ENCODE measurements at regions not wholly inside any gene's neighbourhood (a gene's known extent, or its start where the extent isn't known, plus 50 kb on each side); places are given as distances from the start of the nearest gene placed in this dataset.
"Not testable (repeated sequence)": the region's sequence is repeated elsewhere in the genome, so short reads cannot be mapped to it uniquely, and the experiment has no call there.

- no peaks in the 10 kb centered on the region for H3K36me3 Mint-ChIP-seq (ENCODE audit: low read depth)
- no peak overlapping the region for H3K4me3 Mint-ChIP-seq
- no peaks in the 10 kb centered on the region for H3K4me1 Mint-ChIP-seq (ENCODE audit: low read depth)
- no peaks in the 10 kb centered on the region for H3K27me3 Mint-ChIP-seq (ENCODE audit: low read depth)
- no peaks in the 10 kb centered on the region for H3K9me3 Mint-ChIP-seq (ENCODE audit: insufficient read depth)
- POLR2A ChIA-PET: no interaction called here
- no peak overlapping the region for H3K27ac Mint-ChIP-seq
- ATAC-seq: no peak
- DNase-seq: no peak
- CTCF ChIA-PET: no interaction called here
Measured at GRCh38 chr10:81367132-81367531, 507.9 kb upstream of the NRG3 start.

GRCh38 chr10:81386817-81387216, 488.2 kb upstream of the NRG3 start:
- POLR2A ChIA-PET: no interaction called here
- H3K36me3 Mint-ChIP-seq (ENCODE audit: low read depth): no peaks in the 10 kb centered on the region

GRCh38 chr10:81403451-81403850, 471.5 kb upstream of the NRG3 start:
- POLR2A ChIA-PET: no interaction called here
- H3K27me3 Mint-ChIP-seq (ENCODE audit: low read depth): no peaks in the 10 kb centered on the region
- ATAC-seq: no peak
- H3K4me3 Mint-ChIP-seq: no peak overlapping the region
- H3K9me3 Mint-ChIP-seq (ENCODE audit: insufficient read depth): no peaks in the 10 kb centered on the region
- DNase-seq: no peak
- no peaks in the 10 kb centered on the region for H3K4me1 Mint-ChIP-seq (ENCODE audit: low read depth)
- H3K27ac Mint-ChIP-seq: no peak overlapping the region
- CTCF ChIA-PET: no interaction called here
- H3K36me3 Mint-ChIP-seq (ENCODE audit: low read depth): no peaks in the 10 kb centered on the region

More at GRCh38 chr10:81386817-81387216, 488.2 kb upstream of the NRG3 start:
- ATAC-seq: no peak
- H3K4me3 Mint-ChIP-seq: no peak overlapping the region
- CTCF ChIA-PET: no interaction called here
- H3K9me3 Mint-ChIP-seq (ENCODE audit: insufficient read depth): peaks cover 4% of the 10 kb centered on the region
- no peak overlapping the region for H3K27ac Mint-ChIP-seq
- no peaks in the 10 kb centered on the region for H3K4me1 Mint-ChIP-seq (ENCODE audit: low read depth)
- DNase-seq: no peak
- H3K27me3 Mint-ChIP-seq (ENCODE audit: low read depth): no peaks in the 10 kb centered on the region

- no peaks in the 10 kb centered on the region for H3K9me3 Mint-ChIP-seq (ENCODE audit: insufficient read depth)
- H3K27ac Mint-ChIP-seq: no peak overlapping the region
- H3K36me3 Mint-ChIP-seq (ENCODE audit: low read depth): no peaks in the 10 kb centered on the region
- ChIA-PET POLR2A (no interaction called here), CTCF (no interaction called here)
- no peaks in the 10 kb centered on the region for H3K4me1 Mint-ChIP-seq (ENCODE audit: low read depth)
- no peak for DNase-seq
- no peak overlapping the region for H3K4me3 Mint-ChIP-seq
- H3K27me3 Mint-ChIP-seq (ENCODE audit: low read depth): no peaks in the 10 kb centered on the region
- ATAC-seq: no peak
Measured at GRCh38 chr10:81405399-81405798, 469.6 kb upstream of the NRG3 start.

GRCh38 chr10:81414038-81414437, 461.0 kb upstream of the NRG3 start:
- ChIA-PET CTCF (no interaction called here), POLR2A (no interaction called here)
- ATAC-seq (no peak), DNase-seq (no peak)
- no peak overlapping the region for H3K4me3 Mint-ChIP-seq
- no peaks in the 10 kb centered on the region for H3K36me3 Mint-ChIP-seq (ENCODE audit: low read depth)
- H3K27me3 Mint-ChIP-seq (ENCODE audit: low read depth): no peaks in the 10 kb centered on the region
- H3K27ac Mint-ChIP-seq: no peak overlapping the region
- no peaks in the 10 kb centered on the region for H3K4me1 Mint-ChIP-seq (ENCODE audit: low read depth)
- no peaks in the 10 kb centered on the region for H3K9me3 Mint-ChIP-seq (ENCODE audit: insufficient read depth)

- H3K4me1 Mint-ChIP-seq (ENCODE audit: low read depth): no peaks in the 10 kb centered on the region
- POLR2A ChIA-PET: no interaction called here
- H3K9me3 Mint-ChIP-seq (ENCODE audit: insufficient read depth): no peaks in the 10 kb centered on the region
Measured at GRCh38 chr10:81426722-81427121, 448.3 kb upstream of the NRG3 start.

GRCh38 chr10:81428456-81429134, 446.4 kb upstream of the NRG3 start:
- H3K27me3 Mint-ChIP-seq (ENCODE audit: low read depth): no peaks in the 10 kb centered on the region
- no peak overlapping the region for H3K27ac Mint-ChIP-seq
- ChIA-PET POLR2A (no interaction called here), CTCF (no interaction called here)
- H3K9me3 Mint-ChIP-seq (ENCODE audit: insufficient read depth): no peaks in the 10 kb centered on the region
- H3K4me1 Mint-ChIP-seq (ENCODE audit: low read depth): no peaks in the 10 kb centered on the region
- H3K36me3 Mint-ChIP-seq (ENCODE audit: low read depth): no peaks in the 10 kb centered on the region
- DNase-seq (no peak), ATAC-seq (no peak)
- no peak overlapping the region for H3K4me3 Mint-ChIP-seq

More at GRCh38 chr10:81426722-81427121, 448.3 kb upstream of the NRG3 start:
- Mint-ChIP-seq H3K36me3 (ENCODE audit: low read depth) (no peaks in the 10 kb centered on the region), H3K27me3 (ENCODE audit: low read depth) (no peaks in the 10 kb centered on the region), H3K4me3 (no peak overlapping the region), H3K27ac (no peak overlapping the region)
- no peak for DNase-seq
- CTCF ChIA-PET: no interaction called here
- ATAC-seq: no peak

GRCh38 chr10:81439445-81439844, 435.5 kb upstream of the NRG3 start:
- Mint-ChIP-seq H3K4me3 (no peak overlapping the region), H3K27ac (no peak overlapping the region), H3K4me1 (ENCODE audit: low read depth) (no peaks in the 10 kb centered on the region), H3K27me3 (ENCODE audit: low read depth) (no peaks in the 10 kb centered on the region), H3K9me3 (ENCODE audit: insufficient read depth) (no peaks in the 10 kb centered on the region), H3K36me3 (ENCODE audit: low read depth) (no peaks in the 10 kb centered on the region)
- DNase-seq: no peak
- ATAC-seq: no peak
- CTCF ChIA-PET: no interaction called here
- POLR2A ChIA-PET: no interaction called here

- POLR2A ChIA-PET; H3K27ac Mint-ChIP-seq; H3K36me3 Mint-ChIP-seq (ENCODE audit: low read depth); CTCF ChIA-PET; DNase-seq; H3K9me3 Mint-ChIP-seq (ENCODE audit: insufficient read depth); H3K4me3 Mint-ChIP-seq; H3K4me1 Mint-ChIP-seq (ENCODE audit: low read depth); ATAC-seq; H3K27me3 Mint-ChIP-seq (ENCODE audit: low read depth): not testable (repeated sequence)
Measured at GRCh38 chr10:81441624-81442023, 433.4 kb upstream of the NRG3 start.

- Mint-ChIP-seq H3K27ac (no peak overlapping the region), H3K36me3 (ENCODE audit: low read depth) (no peaks in the 10 kb centered on the region), H3K27me3 (ENCODE audit: low read depth) (no peaks in the 10 kb centered on the region), H3K9me3 (ENCODE audit: insufficient read depth) (no peaks in the 10 kb centered on the region), H3K4me1 (ENCODE audit: low read depth) (no peaks in the 10 kb centered on the region), H3K4me3 (no peak overlapping the region)
- CTCF ChIA-PET: no interaction called here
- POLR2A ChIA-PET: no interaction called here
- ATAC-seq (no peak), DNase-seq (no peak)
Measured at GRCh38 chr10:81444242-81444929, 430.6 kb upstream of the NRG3 start.

- no peak for DNase-seq
Measured at GRCh38 chr10:81450651-81451050, 424.3 kb upstream of the NRG3 start.

GRCh38 chr10:81472927-81473470, 402.0 kb upstream of the NRG3 start:
- CTCF ChIA-PET: no interaction called here
- Mint-ChIP-seq H3K27me3 (ENCODE audit: low read depth) (no peaks in the 10 kb centered on the region), H3K4me3 (no peak overlapping the region), H3K4me1 (ENCODE audit: low read depth) (no peaks in the 10 kb centered on the region), H3K36me3 (ENCODE audit: low read depth) (no peaks in the 10 kb centered on the region), H3K9me3 (ENCODE audit: insufficient read depth) (no peaks in the 10 kb centered on the region), H3K27ac (no peak overlapping the region)
- ATAC-seq (no peak), DNase-seq (no peak)
- POLR2A ChIA-PET: no interaction called here

More at GRCh38 chr10:81450651-81451050, 424.3 kb upstream of the NRG3 start:
- ChIA-PET POLR2A (no interaction called here), CTCF (no interaction called here)
- H3K9me3 Mint-ChIP-seq (ENCODE audit: insufficient read depth): no peaks in the 10 kb centered on the region
- ATAC-seq: no peak
- H3K27me3 Mint-ChIP-seq (ENCODE audit: low read depth): no peaks in the 10 kb centered on the region
- H3K4me3 Mint-ChIP-seq: no peak overlapping the region
- no peak overlapping the region for H3K27ac Mint-ChIP-seq
- no peaks in the 10 kb centered on the region for H3K4me1 Mint-ChIP-seq (ENCODE audit: low read depth)
- no peaks in the 10 kb centered on the region for H3K36me3 Mint-ChIP-seq (ENCODE audit: low read depth)

- no peak for DNase-seq
- Mint-ChIP-seq H3K9me3 (ENCODE audit: insufficient read depth) (no peaks in the 10 kb centered on the region), H3K36me3 (ENCODE audit: low read depth) (no peaks in the 10 kb centered on the region), H3K4me1 (ENCODE audit: low read depth) (no peaks in the 10 kb centered on the region), H3K27me3 (ENCODE audit: low read depth) (no peaks in the 10 kb centered on the region), H3K27ac (no peak overlapping the region), H3K4me3 (no peak overlapping the region)
- ATAC-seq: no peak
- ChIA-PET POLR2A (no interaction called here), CTCF (no interaction called here)
Measured at GRCh38 chr10:81473755-81474154, 401.2 kb upstream of the NRG3 start.

Data from activated CD8-positive, alpha-beta T cell treated with anti-CD3 and anti-CD28 coated beads, Interleukin-2, amount 10 ng/mL, durations not matched to agents 7 days and 5 days (primary cell).